HPDE6-E6E7 (cell line): ENCODE measurements at regions not wholly inside any gene's neighbourhood (a gene's known extent, or its start where the extent isn't known, plus 50 kb on each side); places are given as distances from the start of the nearest gene placed in this dataset.

ENCODE experiments used
- DNase-seq: peaks from one replicate; pipeline ENCODE4 v3.0.0; 2011; ENCODE audit warnings: missing footprints; ENCODE audit errors: extremely low spot score

- no peak for DNase-seq
Measured at GRCh38 chr5:120405286-120405864, 58.7 kb upstream of the PRR16 start.

GRCh38 chr5:120405923-120406322 lies 58.2 kb upstream of the PRR16 start:
- DNase-seq: no peak

GRCh38 chr5:120413686-120414085 lies 50.4 kb upstream of the PRR16 start:
- DNase-seq: no peak
